COR-L47 (cell line): ENCODE measurements at regions not wholly inside any gene's neighbourhood (a gene's known extent, or its start where the extent isn't known, plus 50 kb on each side); places are given as distances from the start of the nearest gene placed in this dataset.
"Not testable (repeated sequence)": the region's sequence is repeated elsewhere in the genome, so short reads cannot be mapped to it uniquely, and the experiment has no call there.

Source experiments
- DNase-seq: peaks from one replicate; lab custom pipeline; 2025; lab: John Stamatoyannopoulos, UW

- DNase-seq, result no peak
Measured at GRCh38 chr3:148500881-148501280, 196.8 kb upstream of the AGTR1 start.

DNA sequence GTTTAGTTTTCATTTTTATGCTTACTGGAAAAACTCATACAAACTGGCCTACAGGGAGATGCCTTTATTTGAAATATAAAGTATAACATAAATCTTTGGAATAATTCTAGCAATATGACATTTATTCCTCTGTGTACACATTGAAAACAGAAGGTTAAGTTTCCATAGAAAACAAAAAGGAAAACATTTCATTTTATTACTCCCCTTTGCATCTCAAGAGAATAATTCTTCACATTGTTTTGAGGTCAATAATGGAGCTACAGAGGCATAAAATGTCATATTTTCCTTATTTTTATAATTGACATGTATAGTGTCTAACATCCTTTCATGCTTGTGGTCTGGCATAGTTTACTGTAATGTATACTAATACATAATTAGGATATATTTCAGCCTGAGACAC is 187.6 kb upstream of the AGTR1 start:
- DNase-seq, result no peak

DNA sequence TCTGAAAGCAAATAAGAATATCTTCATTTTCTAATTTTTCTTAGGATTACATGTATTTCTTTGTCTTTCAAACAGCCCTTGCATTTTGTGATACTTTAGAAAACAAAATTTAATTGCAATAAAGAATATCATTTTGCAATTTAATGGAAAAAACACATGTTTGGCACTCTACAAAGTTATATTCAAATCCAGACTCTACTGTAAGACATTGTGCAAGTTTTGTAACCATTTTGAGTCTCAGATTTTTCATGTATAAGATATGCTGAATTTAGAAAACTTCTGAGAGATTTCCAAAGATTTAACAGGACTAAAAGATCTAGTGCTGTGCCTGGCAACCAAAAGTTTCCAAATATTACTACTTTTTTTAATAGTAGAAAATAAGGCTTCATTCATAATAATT is 187.1 kb upstream of the AGTR1 start:
- no peak for DNase-seq

DNA sequence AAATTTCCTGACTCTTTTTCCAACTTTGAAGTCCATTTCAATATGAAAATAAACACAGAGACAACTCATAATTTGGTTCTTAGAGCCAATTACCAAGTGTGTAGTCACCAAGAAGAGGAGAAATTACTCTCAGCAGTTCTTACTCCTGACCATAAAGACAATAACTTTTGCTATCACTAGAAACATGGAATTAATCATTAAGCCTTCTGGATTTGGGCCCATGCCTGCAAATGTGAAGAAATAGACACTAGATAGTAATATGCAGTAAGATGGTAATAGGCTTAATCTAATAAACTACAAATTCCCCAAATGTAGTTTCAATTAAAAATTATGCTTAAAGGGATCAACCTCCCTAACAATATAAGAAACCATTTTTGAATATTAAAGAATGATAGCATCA is 185.1 kb upstream of the AGTR1 start:
- DNase-seq, result no peak

- DNase-seq, result no peak
Measured at GRCh38 chr3:148513096-148513543, 184.6 kb upstream of the AGTR1 start.

DNA sequence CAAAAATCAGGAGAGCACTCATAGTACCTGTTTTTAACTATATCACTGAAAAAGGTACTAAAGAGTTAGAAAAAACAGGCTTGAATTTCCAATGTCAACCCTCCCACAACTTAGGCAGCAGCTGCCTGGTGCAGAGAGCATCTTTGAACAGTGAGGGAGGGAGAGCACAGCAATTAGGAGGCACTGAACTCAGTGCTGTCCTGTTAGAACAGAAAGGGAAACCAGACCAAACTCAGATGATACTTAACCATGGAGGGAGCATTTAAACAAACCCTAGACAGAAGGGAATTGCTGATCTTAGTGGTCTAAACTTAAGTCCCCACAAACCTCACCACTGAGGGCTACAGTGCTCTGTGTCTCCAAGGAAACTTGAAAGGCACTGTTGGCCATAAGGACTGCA is 179.2 kb upstream of the AGTR1 start:
- no peak for DNase-seq

GRCh38 chr3:148525621-148526020 is 172.1 kb upstream of the AGTR1 start:
- not testable (repeated sequence) for DNase-seq

DNA sequence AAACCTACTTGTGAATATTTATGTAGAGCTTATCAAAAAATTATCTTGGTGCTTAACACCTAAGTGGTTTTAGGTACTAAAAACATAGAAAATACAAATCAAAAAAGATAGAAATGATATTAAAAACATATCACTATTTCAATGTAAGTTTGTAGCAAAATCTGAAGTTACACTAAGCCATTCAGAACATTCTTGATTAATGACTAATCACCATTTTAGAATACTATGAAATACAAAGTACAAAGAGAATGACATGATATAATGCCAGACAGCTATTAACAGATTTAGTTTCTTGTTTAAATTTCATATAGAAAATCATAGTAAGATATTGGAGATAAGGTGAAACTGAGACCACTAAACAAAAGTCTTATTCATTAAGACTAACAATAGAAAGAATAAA is 169.7 kb upstream of the AGTR1 start:
- no peak for DNase-seq

DNA sequence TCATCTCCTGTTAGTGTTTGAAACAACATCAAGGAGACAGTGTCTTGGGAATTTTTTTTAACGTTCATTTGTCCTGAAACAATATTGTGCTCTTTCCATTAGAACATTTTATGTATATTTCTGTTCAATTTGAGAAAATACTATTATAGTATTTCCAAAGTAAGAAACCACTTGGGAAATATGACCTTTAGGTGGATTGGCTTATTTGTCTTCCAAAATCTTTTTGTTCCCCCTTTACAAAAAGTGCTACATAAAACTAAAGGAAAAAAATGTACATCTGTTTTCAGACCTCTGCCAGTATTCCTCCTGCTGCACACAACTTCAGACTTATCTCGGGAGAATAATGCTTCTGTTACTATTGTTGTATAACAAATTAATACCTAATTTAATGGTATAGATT is 165.9 kb upstream of the AGTR1 start:
- no peak for DNase-seq

GRCh38 chr3:148532326-148532725 is 165.4 kb upstream of the AGTR1 start:
- no peak for DNase-seq

DNA sequence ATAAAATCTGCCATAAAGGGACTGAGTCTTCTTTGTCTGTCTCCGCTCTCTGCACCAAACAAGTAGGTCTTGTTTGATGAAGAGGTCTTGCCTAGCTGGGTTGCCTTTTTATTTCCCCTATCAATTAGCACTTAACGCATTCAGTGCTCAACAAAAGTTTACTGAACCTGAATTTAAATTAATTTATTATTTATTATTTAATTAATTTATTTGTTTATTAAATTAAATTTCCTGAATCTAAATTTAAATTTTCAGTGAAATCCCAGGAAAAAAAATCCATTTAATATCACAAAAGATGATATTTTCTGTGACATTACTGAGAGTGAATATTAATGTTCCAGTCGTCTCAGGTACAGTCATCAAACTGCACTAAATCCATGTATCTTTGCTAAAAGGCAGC is 164.9 kb upstream of the AGTR1 start:
- no peak for DNase-seq

DNA sequence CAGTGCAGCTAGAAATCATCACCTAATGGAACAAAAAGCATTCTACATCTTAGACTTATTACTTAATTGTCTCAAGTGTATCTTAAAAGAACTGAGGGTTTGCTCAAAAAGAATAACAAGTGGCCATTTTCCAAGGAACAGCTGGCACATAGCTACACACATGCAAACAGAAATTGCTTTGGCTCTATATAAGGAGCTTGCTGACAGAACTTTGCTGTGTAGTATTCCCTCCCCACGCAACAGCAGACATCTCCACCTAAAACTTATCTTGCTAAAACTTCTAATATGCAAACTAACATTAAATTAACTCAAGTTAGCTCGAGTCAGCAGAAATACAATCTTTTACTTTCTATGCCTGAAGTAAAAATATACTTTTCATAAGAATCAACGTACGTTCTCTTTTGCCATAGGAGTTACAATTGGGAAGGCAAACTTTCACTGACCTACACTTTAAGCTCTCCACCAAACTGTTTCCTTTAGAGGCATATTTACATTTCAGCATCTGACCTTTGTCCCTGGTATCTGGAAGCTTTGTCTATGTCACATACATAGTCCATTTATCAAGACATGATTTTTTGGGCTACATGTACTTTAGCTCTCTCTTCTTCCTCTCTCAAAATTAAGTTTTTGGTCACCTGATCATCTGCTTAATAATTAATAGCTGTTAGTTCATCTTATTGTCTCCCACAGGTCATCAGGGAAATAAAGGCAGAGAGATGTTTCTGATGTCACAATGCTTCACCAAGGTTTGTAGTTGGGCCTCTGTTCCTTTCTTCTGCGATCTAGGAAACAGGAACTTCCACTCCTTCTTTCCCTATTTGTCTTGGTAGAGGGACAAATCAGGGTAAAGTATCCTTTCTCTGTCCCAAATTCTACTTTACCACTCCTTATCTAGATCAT is 163.4 kb upstream of the AGTR1 start:
- no peak for DNase-seq

DNA sequence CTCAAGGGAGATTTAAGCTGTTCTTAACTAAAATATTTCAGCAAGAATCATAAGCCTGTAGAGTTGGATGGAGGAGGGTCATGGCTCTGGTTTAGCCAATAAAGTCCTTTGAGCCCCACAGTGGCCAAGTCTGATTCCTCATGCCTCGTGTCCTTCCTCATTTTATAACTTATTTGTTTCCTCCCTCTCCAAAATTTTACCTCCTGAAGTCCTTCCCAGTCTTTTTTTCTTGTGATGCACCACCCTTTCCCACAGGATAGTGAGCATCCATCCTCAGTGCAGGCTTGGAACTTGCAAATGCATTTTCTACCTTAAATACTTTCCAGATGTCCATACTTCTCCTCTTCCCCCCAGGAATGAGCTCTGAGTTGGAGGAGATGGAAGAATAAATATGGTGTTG is 162.7 kb upstream of the AGTR1 start:
- DNase-seq, result no peak

- DNase-seq, result no peak
Measured at GRCh38 chr3:148540266-148540665, 157.4 kb upstream of the AGTR1 start.

- DNase-seq, result no peak
Measured at GRCh38 chr3:148540851-148541250, 156.9 kb upstream of the AGTR1 start.

DNA sequence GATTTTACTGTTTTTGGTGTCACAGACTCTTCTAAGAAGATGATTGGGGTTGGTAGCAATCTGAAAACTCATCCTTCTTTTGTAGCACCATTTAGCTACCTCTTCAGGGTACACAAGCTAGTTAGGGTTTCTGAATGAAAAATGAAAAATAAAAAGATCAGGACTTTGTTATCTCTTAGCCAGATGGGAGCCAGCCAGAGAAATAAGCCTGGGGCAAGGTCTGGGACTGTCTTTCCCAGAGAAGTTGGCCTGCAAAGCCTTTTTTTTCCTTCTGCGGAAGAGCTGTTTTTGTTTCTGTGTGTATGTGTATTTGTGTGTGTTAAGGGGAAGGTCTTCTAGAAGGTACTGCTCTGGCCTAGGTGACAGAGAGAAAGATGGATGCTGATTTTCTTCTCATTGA is 150.7 kb upstream of the AGTR1 start:
- no peak for DNase-seq

- DNase-seq, result no peak
Measured at GRCh38 chr3:148551767-148552260, 145.9 kb upstream of the AGTR1 start.

DNA sequence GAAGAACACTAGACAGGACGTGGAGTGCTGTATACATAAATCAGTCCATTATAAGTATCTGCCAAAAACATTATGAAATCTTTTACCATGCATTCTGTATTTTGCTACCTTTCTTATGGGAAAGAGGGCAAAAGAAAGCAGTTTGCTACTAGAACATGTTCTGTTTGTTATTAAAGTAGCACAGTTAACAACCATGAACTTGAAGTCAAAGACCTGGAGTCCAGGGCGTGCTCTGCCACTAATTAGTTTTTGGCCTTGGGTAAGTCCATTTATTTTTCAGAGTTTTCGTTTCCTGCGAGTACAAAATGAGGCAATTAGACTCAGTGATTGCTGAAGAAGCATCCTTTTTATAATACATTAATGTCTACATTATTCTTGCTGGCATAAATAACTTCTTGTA is 143.3 kb upstream of the AGTR1 start:
- no peak for DNase-seq

DNA sequence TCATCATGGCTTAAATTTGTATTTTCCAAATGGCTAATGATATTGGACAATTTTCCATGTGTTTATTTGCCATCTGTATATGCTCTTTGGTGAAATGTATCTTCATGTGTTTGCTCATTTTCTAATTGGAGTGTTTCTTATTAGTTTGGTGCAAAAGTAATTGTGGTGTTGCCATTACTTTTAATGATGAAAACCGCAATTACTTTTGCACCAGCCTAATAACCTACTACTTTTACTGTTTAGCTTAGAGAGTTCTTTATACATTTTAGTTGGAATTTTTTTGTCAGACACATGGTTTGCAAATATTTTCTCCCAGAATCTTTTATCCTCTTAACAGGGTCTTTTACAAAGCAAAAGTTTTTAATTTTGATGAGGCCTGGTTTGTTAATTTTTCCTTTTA is 141.0 kb upstream of the AGTR1 start:
- no peak for DNase-seq

DNA sequence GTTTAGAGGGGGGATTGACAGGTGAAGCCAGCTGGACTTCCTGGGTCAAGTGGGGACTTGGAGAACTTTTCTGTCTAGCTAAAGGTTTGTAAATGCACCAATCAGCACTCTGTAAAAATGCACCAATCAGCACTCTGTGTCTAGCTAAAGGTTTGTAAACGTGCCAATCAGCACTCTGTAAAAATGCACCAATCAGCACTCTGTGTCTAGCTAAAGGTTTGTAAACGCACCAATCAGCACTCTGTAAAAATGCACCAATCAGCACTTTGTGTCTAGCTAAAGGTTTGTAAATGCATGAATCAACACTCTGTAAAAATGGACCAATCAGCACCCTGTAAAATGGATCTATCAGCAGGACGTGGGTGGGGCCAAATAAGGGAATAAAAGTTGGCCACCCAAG is 120.1 kb upstream of the AGTR1 start:
- DNase-seq, result not testable (repeated sequence)

GRCh38 chr3:148582126-148582525 is 115.6 kb upstream of the AGTR1 start:
- DNase-seq, result no peak

DNA sequence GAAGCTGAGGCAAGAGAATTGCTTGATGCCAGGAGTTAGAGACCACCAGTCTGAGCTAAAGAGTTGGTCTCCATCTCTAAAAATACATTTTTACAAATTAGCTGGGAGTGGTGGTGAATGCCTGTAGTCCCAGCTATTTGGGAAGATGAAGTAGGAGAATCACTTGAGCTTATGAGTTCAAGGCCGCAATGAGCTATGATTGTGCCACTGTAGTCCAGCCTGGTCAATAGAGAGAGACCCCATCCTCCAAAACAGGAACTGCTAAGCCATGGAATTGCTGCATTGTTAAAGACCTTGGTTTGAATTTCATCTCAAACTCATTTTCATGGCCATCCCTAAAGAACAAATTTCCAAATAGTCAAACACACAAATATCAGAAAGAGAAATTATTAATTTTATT is 113.9 kb upstream of the AGTR1 start:
- DNase-seq, result no peak

GRCh38 chr3:148584438-148584837 is 113.3 kb upstream of the AGTR1 start:
- DNase-seq, result no peak
